ENCODE measurements at regions not wholly inside any gene's neighbourhood (a gene's known extent, or its start where the extent isn't known, plus 50 kb on each side); places are given as distances from the start of the nearest gene placed in this dataset.

GRCh38 chr13:76764916-76765315, 121.3 kb downstream of the KCTD12 start:
- TF ChIP-seq GABPA (IDR thresholded peaks at IDR 0.05 in 1 of 2, conservative IDR thresholded peaks at IDR 0.05 in 1 of 2), result no peak
- TF ChIP-seq ZBTB33 (IDR thresholded peaks at IDR 0.05), result no peak
- no peak for TF ChIP-seq HNF4G (IDR thresholded peaks at IDR 0.05)
- no peak for TF ChIP-seq SP1 (IDR thresholded peaks at IDR 0.05)
- no peak for TF ChIP-seq FOXA1 (IDR thresholded peaks at IDR 0.05)
- no peak for TF ChIP-seq RAD21 (IDR thresholded peaks at IDR 0.05)
- TF ChIP-seq MAX (IDR thresholded peaks at IDR 0.05), result no peak
- no peak for TF ChIP-seq YY1 (IDR thresholded peaks at IDR 0.05)
- TF ChIP-seq NR2F2 (IDR thresholded peaks at IDR 0.05), result no peak
- TF ChIP-seq HNF4A (conservative IDR thresholded peaks at IDR 0.05), result no peak
- TF ChIP-seq FOXA2 (IDR thresholded peaks at IDR 0.05), result no peak
- no peak for TF ChIP-seq TAF1 (conservative IDR thresholded peaks at IDR 0.05)
- TF ChIP-seq ATF3 (IDR thresholded peaks at IDR 0.05), result no peak
- TF ChIP-seq EGR1 (IDR thresholded peaks at IDR 0.05; ENCODE audit: low read depth in 2 of 2), result no peak
- TF ChIP-seq CTCF (IDR thresholded peaks at IDR 0.05; ENCODE audit: low read depth, low read length, missing input control), result no peak
- TF ChIP-seq RXRA (IDR thresholded peaks at IDR 0.05), result no peak
- no peak for TF ChIP-seq JUND (IDR thresholded peaks at IDR 0.05)
- TF ChIP-seq REST (IDR thresholded peaks at IDR 0.05), result no peak
- WGBS, result 83% methylated on average over 1 of the region's 1 CpG
- H3K27me3 ChIP-seq (ENCODE audit: control insufficient read depth in 4 of 4, insufficient read depth in 4 of 4, low read length in 3 of 4), result no peaks in the 10 kb centered on the region
- no peak for DNase-seq (ENCODE audit: low spot score)
- H3K27ac ChIP-seq (ENCODE audit: low read depth in 1 of 2, low read length in 2 of 2), result no peak overlapping the region
- no peak overlapping the region for H3K4me3 ChIP-seq (ENCODE audit: low read depth in 1 of 3, low read length in 3 of 3)
- H3K36me3 ChIP-seq (ENCODE audit: control insufficient read depth in 4 of 4, insufficient read depth in 3 of 4, low read depth in 1 of 4, low read length in 3 of 4), result no peaks in the 10 kb centered on the region
- no peaks in the 10 kb centered on the region for H3K9me3 ChIP-seq (ENCODE audit: control insufficient read depth in 4 of 4, low read length in 3 of 4)
- no peaks in the 10 kb centered on the region for H3K4me1 ChIP-seq (ENCODE audit: control insufficient read depth in 4 of 4, insufficient read depth in 4 of 4, low read length in 3 of 4)
- no peak overlapping the region for H3K9ac ChIP-seq (ENCODE audit: low read depth in 1 of 2, low read length in 2 of 2)

Measured in liver (tissue), 8 donors.